ENCODE measurements at regions not wholly inside any gene's neighbourhood (a gene's known extent, or its start where the extent isn't known, plus 50 kb on each side); places are given as distances from the start of the nearest gene placed in this dataset.

DNA sequence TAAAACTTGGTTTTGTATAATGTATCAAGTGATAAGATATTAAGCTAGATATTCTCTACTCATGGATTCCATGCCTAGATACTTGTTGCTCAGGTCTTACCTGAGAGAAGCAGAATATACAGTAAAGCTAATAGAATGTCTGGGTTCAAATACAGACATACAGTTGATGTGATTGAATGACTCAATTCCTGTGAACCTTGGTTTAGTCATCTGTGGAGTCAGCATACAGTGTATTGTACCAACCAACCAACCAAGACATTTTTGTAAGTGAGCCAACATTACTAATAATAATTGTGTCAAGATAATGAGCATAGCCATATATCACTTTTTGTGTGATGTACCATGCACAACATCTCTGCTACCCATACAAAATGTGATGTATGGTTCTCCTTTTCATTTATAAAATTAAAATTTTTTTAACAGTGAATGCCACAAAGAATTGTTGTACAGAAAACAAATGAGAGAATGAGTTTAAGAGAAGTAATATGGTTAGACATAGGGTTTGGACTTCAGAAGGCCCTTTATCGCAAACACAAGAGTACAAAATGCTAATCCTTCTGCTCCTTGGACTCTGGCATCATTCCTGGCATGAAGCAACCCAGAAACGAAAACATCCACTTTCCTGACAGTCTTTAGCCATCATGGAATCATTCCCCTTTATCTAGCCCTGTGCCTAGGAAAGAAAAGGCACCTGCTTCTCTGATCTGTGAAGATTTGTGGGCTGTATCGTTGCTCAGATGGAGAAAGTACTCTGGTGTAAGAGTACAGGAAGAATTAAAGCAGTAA lies 977.2 kb upstream of the USP15 start:
- H3K27ac ChIP-seq (ENCODE audit: control insufficient read depth, insufficient read depth, low read length) = no peak overlapping the region
- H3K4me2 ChIP-seq (ENCODE audit: control insufficient read depth, extremely low read depth, insufficient read depth, low read depth, low read length) = no peak overlapping the region
- TF ChIP-seq, protein P1, sequence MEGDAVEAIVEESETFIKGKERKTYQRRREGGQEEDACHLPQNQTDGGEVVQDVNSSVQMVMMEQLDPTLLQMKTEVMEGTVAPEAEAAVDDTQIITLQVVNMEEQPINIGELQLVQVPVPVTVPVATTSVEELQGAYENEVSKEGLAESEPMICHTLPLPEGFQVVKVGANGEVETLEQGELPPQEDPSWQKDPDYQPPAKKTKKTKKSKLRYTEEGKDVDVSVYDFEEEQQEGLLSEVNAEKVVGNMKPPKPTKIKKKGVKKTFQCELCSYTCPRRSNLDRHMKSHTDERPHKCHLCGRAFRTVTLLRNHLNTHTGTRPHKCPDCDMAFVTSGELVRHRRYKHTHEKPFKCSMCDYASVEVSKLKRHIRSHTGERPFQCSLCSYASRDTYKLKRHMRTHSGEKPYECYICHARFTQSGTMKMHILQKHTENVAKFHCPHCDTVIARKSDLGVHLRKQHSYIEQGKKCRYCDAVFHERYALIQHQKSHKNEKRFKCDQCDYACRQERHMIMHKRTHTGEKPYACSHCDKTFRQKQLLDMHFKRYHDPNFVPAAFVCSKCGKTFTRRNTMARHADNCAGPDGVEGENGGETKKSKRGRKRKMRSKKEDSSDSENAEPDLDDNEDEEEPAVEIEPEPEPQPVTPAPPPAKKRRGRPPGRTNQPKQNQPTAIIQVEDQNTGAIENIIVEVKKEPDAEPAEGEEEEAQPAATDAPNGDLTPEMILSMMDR (optimal IDR thresholded peaks at IDR 0.05 in 1 of 3, IDR thresholded peaks at IDR 0.05 in 1 of 3, conservative IDR thresholded peaks at IDR 0.05 in 1 of 3; ENCODE audit: extremely low read depth in 1 of 3, insufficient read depth in 2 of 3, low read length in 3 of 3) = no peak
- no peak for TF ChIP-seq EZH2 (IDR thresholded peaks at IDR 0.05; ENCODE audit: low read length)
- DNase-seq (ENCODE audit: low read depth, low spot score) (no peak), FAIRE-seq (no peak)
- H3K27me3 ChIP-seq (ENCODE audit: control insufficient read depth, extremely low read depth, insufficient read depth, low read length) = no peaks in the 10 kb centered on the region
- dilution Hi-C loops (cut with MboI; ENCODE audit: extremely low pct_ligation_motif_present, low sequenced_read_pairs) = no loop called here
- no peaks in the 10 kb centered on the region for H4K20me1 ChIP-seq (ENCODE audit: control insufficient read depth, extremely low read depth, insufficient read depth, low read length)
- H3K79me2 ChIP-seq (ENCODE audit: control insufficient read depth, insufficient read depth, low read length) = no peaks in the 10 kb centered on the region
- H3K9ac ChIP-seq (ENCODE audit: control insufficient read depth, extremely low read depth, insufficient read depth, low read length) = no peak overlapping the region
- no peaks in the 10 kb centered on the region for H3K9me1 ChIP-seq (ENCODE audit: control insufficient read depth, extremely low read depth, insufficient read depth, low read length)
- no peaks in the 10 kb centered on the region for H3K4me1 ChIP-seq (ENCODE audit: control insufficient read depth, extremely low read depth, insufficient read depth, low read length)
- no peak overlapping the region for H2AFZ ChIP-seq (ENCODE audit: control insufficient read depth, low read length)
- peaks cover 2% of the 10 kb centered on the region for H3K9me3 ChIP-seq (ENCODE audit: control insufficient read depth, low read depth, low read length)
- no peak overlapping the region for H3K4me3 ChIP-seq (ENCODE audit: control insufficient read depth in 2 of 3, extremely low read depth in 1 of 3, insufficient read depth in 2 of 3, low read depth in 1 of 3, low read length in 3 of 3)
- no peaks in the 10 kb centered on the region for H3K36me3 ChIP-seq (ENCODE audit: control insufficient read depth in 2 of 2, extremely low read depth in 1 of 2, insufficient read depth in 2 of 2, low read length in 2 of 2)

DNA sequence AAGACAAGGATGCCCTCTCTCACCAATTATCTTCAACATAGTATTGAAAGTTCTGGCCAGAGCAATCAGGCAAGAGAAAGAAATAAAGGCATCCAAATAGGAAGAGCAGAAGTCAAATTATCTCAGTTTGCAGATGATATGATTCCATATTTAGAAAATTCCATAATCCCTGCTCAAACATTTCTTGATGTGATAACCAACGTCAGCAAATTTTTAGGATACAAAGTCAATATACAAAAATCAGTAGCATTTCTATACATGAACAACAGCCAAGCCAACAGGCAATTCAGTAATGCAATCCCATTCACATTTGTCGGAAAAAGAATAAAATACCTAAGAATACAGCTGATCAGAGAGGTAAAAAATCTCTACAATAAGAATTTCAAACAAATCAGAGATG lies 969.7 kb upstream of the USP15 start:
- Histone ChIP-seq H3K9ac (ENCODE audit: control insufficient read depth, extremely low read depth, insufficient read depth, low read length) (no peak overlapping the region), H3K27me3 (ENCODE audit: control insufficient read depth, extremely low read depth, insufficient read depth, low read length) (no peaks in the 10 kb centered on the region), H3K27ac (ENCODE audit: control insufficient read depth, insufficient read depth, low read length) (no peak overlapping the region), H3K36me3 (ENCODE audit: control insufficient read depth in 2 of 2, extremely low read depth in 1 of 2, insufficient read depth in 2 of 2, low read length in 2 of 2) (no peaks in the 10 kb centered on the region), H3K9me1 (ENCODE audit: control insufficient read depth, extremely low read depth, insufficient read depth, low read length) (no peaks in the 10 kb centered on the region), H3K4me2 (ENCODE audit: control insufficient read depth, extremely low read depth, insufficient read depth, low read depth, low read length) (no peak overlapping the region), H4K20me1 (ENCODE audit: control insufficient read depth, extremely low read depth, insufficient read depth, low read length) (no peaks in the 10 kb centered on the region), H3K4me1 (ENCODE audit: control insufficient read depth, extremely low read depth, insufficient read depth, low read length) (no peaks in the 10 kb centered on the region), H3K79me2 (ENCODE audit: control insufficient read depth, insufficient read depth, low read length) (no peaks in the 10 kb centered on the region), H3K4me3 (ENCODE audit: control insufficient read depth in 2 of 3, extremely low read depth in 1 of 3, insufficient read depth in 2 of 3, low read depth in 1 of 3, low read length in 3 of 3) (no peak overlapping the region), H2AFZ (ENCODE audit: control insufficient read depth, low read length) (no peak overlapping the region), H3K9me3 (ENCODE audit: control insufficient read depth, low read depth, low read length) (peaks cover 2% of the 10 kb centered on the region)
- dilution Hi-C loops (cut with MboI; ENCODE audit: extremely low pct_ligation_motif_present, low sequenced_read_pairs) = no loop called here
- TF ChIP-seq, protein P1 (optimal IDR thresholded peaks at IDR 0.05 in 1 of 3, IDR thresholded peaks at IDR 0.05 in 1 of 3, conservative IDR thresholded peaks at IDR 0.05 in 1 of 3; ENCODE audit: extremely low read depth in 1 of 3, insufficient read depth in 2 of 3, low read length in 3 of 3) = no peak
- no peak for TF ChIP-seq EZH2 (IDR thresholded peaks at IDR 0.05; ENCODE audit: low read length)
- no peak for FAIRE-seq
- DNase-seq (ENCODE audit: low read depth, low spot score) = no peak
